GM23248 (cell line): ENCODE measurements at regions not wholly inside any gene's neighbourhood (a gene's known extent, or its start where the extent isn't known, plus 50 kb on each side); places are given as distances from the start of the nearest gene placed in this dataset.

Source experiments
- EZH2 ChIP-seq: fragments of 200-600 bp; sonication (generic); IDR thresholded peaks from 2 replicates; pipeline ENCODE4 v1.6.1; 2018; ENCODE audit warnings: antibody characterized with exemption, mild to moderate bottlenecking; ENCODE audit not compliant: insufficient read depth, poor library complexity, severe bottlenecking
- EZH2phosphoT487 ChIP-seq: fragments of 200-600 bp; sonication (generic); IDR thresholded peaks from 2 replicates; pipeline ENCODE4 v1.6.1; 2018; ENCODE audit warnings: antibody characterized with exemption, moderate library complexity, mild to moderate bottlenecking, low read depth; ENCODE audit not compliant: insufficient read depth

DNA sequence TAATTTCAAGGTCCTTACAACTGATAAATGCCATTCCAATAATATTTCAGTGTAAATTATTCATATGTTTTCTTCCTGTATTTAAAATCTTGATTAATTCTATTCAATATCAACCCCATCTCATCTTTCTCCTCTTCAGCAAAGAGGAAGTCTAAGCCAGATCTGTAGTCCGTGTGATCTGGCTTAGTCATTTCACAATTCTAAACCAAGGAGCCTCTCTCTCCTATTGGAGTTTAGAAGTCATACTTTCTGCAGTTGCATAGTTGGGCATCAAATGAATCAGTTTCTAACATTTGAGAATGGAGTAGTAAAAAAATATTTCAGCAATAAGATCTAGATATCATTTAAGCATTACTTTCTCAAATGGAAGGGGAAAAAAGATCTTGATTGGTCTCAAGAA lies 354.9 kb downstream of the JRKL start:
- TF ChIP-seq EZH2phosphoT487 (no peak), EZH2 (no peak)
